Neural cell (in vitro differentiated cells): ENCODE measurements at regions not wholly inside any gene's neighbourhood (a gene's known extent, or its start where the extent isn't known, plus 50 kb on each side); places are given as distances from the start of the nearest gene placed in this dataset.

Source experiments
- H2AFZ ChIP-seq: fragments of 200-600, 300-800 bp; sonication (generic), shearing (Covaris generic); 2 replicates; pipeline ENCODE4 v1.6.0; 2014; ENCODE audit warnings: low read depth, mild to moderate bottlenecking, antibody characterized with exemption, low read length, moderate library complexity
- H3F3A ChIP-seq: fragments of 200-600 bp; shearing (Covaris generic); 2 replicates; pipeline ENCODE4 v1.6.1; 2016; ENCODE audit warnings: mild to moderate bottlenecking, moderate library complexity, mixed read lengths, antibody characterized with exemption, low read length; ENCODE audit not compliant: insufficient read depth, poor library complexity, severe bottlenecking
- H3K27ac ChIP-seq: fragments of 200-600, 300-800 bp; sonication (generic), shearing (Covaris generic); 2 replicates; pipeline ENCODE4 v1.5.1; 2014; ENCODE audit warnings: mild to moderate bottlenecking, low read length, moderate library complexity
- H3K27me3 ChIP-seq: fragments of 300-800, 200-600 bp; sonication (generic), shearing (Covaris generic); 2 replicates; pipeline ENCODE4 v1.6.0; 2014; ENCODE audit warnings: mild to moderate bottlenecking, low read depth, low read length, moderate library complexity; ENCODE audit not compliant: insufficient read depth
- H3K36me3 ChIP-seq: fragments of 300-800, 200-600 bp; sonication (generic), shearing (Covaris generic); 2 replicates; pipeline ENCODE4 v1.5.1; 2014; ENCODE audit warnings: mild to moderate bottlenecking, antibody characterized with exemption, low read length, moderate library complexity; ENCODE audit not compliant: insufficient read depth
- H3K4me2 ChIP-seq: fragments of 300-800, 200-600 bp; sonication (generic), shearing (Covaris generic); 2 replicates; pipeline ENCODE4 v1.6.0; 2014; ENCODE audit warnings: mild to moderate bottlenecking, low read length
- H3K4me3 ChIP-seq: fragments of 300-800, 200-600 bp; sonication (generic), shearing (Covaris generic); 2 replicates; pipeline ENCODE4 v1.5.1; 2014; ENCODE audit warnings: mild to moderate bottlenecking, low read length, moderate library complexity
- H3K79me2 ChIP-seq: fragments of 200-600 bp; shearing (Covaris generic); replicated peaks from 2 replicates; pipeline ENCODE4 v1.6.0; 2014; ENCODE audit warnings: mild to moderate bottlenecking, low read length, moderate library complexity; ENCODE audit not compliant: insufficient read depth
- H3K9ac ChIP-seq: fragments of 300-800, 200-600 bp; sonication (generic), shearing (Covaris generic); 2 replicates; pipeline ENCODE4 v1.6.1; 2016; ENCODE audit warnings: mild to moderate bottlenecking, low read length, mixed read lengths
- H3K9me2 ChIP-seq: fragments of 200-600 bp; shearing (Covaris generic); 2 replicates; pipeline ENCODE4 v1.6.1; 2016; ENCODE audit warnings: mild to moderate bottlenecking, low read length, mixed read lengths; ENCODE audit not compliant: insufficient read depth
- H3K9me3 ChIP-seq: fragments of 200-600, 300-800 bp; sonication (generic), shearing (Covaris generic); 2 replicates; pipeline ENCODE4 v1.6.1; 2016; ENCODE audit warnings: mild to moderate bottlenecking, mixed run types, low read length, moderate library complexity, mixed read lengths
- H4K20me1 ChIP-seq: fragments of 200-600 bp; shearing (Covaris generic); 2 replicates; pipeline ENCODE4 v1.6.1; 2016; ENCODE audit warnings: mild to moderate bottlenecking, mixed run types; ENCODE audit not compliant: insufficient read depth
- CTCF ChIP-seq: fragments of 450-650 bp; IDR thresholded peaks from 2 replicates; pipeline ENCODE4 v1.5.1; 2014; ENCODE audit warnings: antibody characterized with exemption, mild to moderate bottlenecking, moderate library complexity; ENCODE audit not compliant: poor library complexity, severe bottlenecking
- EP300 ChIP-seq: fragments of 450-650 bp; conservative IDR thresholded peaks from 2 replicates; pipeline ENCODE4 v1.6.1; 2014; ENCODE audit warnings: antibody characterized with exemption, mild to moderate bottlenecking, moderate library complexity; ENCODE audit not compliant: poor library complexity, severe bottlenecking
- EZH2 ChIP-seq: fragments of 200-600, 300-800 bp; shearing (Covaris generic), sonication (generic); IDR thresholded peaks from 2 replicates; pipeline ENCODE4 v1.6.1; 2014; ENCODE audit warnings: antibody characterized with exemption, low read length, borderline replicate concordance, mild to moderate bottlenecking; ENCODE audit not compliant: insufficient read depth, poor library complexity, severe bottlenecking
- MXI1 ChIP-seq: fragments of 450-650 bp; conservative IDR thresholded peaks from 2 replicates; pipeline ENCODE4 v1.6.1; 2014; ENCODE audit warnings: antibody characterized with exemption, mild to moderate bottlenecking; ENCODE audit not compliant: poor library complexity, severe bottlenecking
- POLR2AphosphoS5 ChIP-seq: IDR thresholded peaks from 2 replicates; pipeline ENCODE4 v1.6.1; 2012
- RAD21 ChIP-seq: fragments of 450-650 bp; conservative IDR thresholded peaks from 2 replicates; pipeline ENCODE4 v1.6.1; 2014; ENCODE audit warnings: antibody characterized with exemption, mild to moderate bottlenecking, moderate library complexity
- REST ChIP-seq: IDR thresholded peaks from 2 replicates; pipeline ENCODE4 v1.6.1; 2012; ENCODE audit warnings: borderline replicate concordance
- SMC3 ChIP-seq: fragments of 450-650 bp; conservative IDR thresholded peaks from 2 replicates; pipeline ENCODE4 v1.6.1; 2014; ENCODE audit warnings: antibody characterized with exemption, mild to moderate bottlenecking, moderate library complexity; ENCODE audit not compliant: poor library complexity
- TAF1 ChIP-seq: IDR thresholded peaks from 2 replicates; pipeline ENCODE4 v1.6.1; 2012; ENCODE audit warnings: low read depth

- no peak overlapping the region for H3K4me3 ChIP-seq
- no peak overlapping the region for H3K9ac ChIP-seq
- no peaks in the 10 kb centered on the region for H3K79me2 ChIP-seq
- H4K20me1 ChIP-seq: no peaks in the 10 kb centered on the region
- no peaks in the 10 kb centered on the region for H3K9me3 ChIP-seq
- H3K27me3 ChIP-seq: peaks cover 6% of the 10 kb centered on the region
- H3K36me3 ChIP-seq: no peaks in the 10 kb centered on the region
- no peak overlapping the region for H2AFZ ChIP-seq
- no peak overlapping the region for H3K27ac ChIP-seq
- H3K9me2 ChIP-seq: no peaks in the 10 kb centered on the region
- no peak for TF ChIP-seq RAD21
- no peak for TF ChIP-seq EZH2
- TF ChIP-seq POLR2AphosphoS5: no peak
- no peak for TF ChIP-seq CTCF
- TF ChIP-seq MXI1: no peak
- no peak for TF ChIP-seq TAF1
- TF ChIP-seq EP300: no peak
- no peak for TF ChIP-seq SMC3
- no peak for TF ChIP-seq REST
- no peak overlapping the region for H3K4me2 ChIP-seq
- no peaks in the 10 kb centered on the region for H3F3A ChIP-seq
These were observed 173.0 kb downstream of the EMP1 start for GRCh38 chr12:13369474-13370056.

- no peak overlapping the region for H3K4me2 ChIP-seq
- H4K20me1 ChIP-seq: no peaks in the 10 kb centered on the region
- H2AFZ ChIP-seq: no peak overlapping the region
- H3K36me3 ChIP-seq: no peaks in the 10 kb centered on the region
- H3K9me3 ChIP-seq: no peaks in the 10 kb centered on the region
- no peak overlapping the region for H3K9ac ChIP-seq
- TF ChIP-seq EZH2 (no peak), RAD21 (no peak), EP300 (no peak), REST (no peak), SMC3 (no peak), POLR2AphosphoS5 (no peak), MXI1 (no peak), CTCF (no peak), TAF1 (no peak)
- H3K27ac ChIP-seq: no peak overlapping the region
- H3K9me2 ChIP-seq: no peaks in the 10 kb centered on the region
- H3K27me3 ChIP-seq: peaks cover 6% of the 10 kb centered on the region
- no peaks in the 10 kb centered on the region for H3F3A ChIP-seq
- H3K79me2 ChIP-seq: no peaks in the 10 kb centered on the region
- H3K4me3 ChIP-seq: no peak overlapping the region
These were observed 172.4 kb downstream of the EMP1 start for GRCh38 chr12:13368971-13369370.
